ENCODE measurements at regions not wholly inside any gene's neighbourhood (a gene's known extent, or its start where the extent isn't known, plus 50 kb on each side); places are given as distances from the start of the nearest gene placed in this dataset.

- Mint-ChIP-seq H3K4me1 (no peaks in the 10 kb centered on the region), H3K9me3 (no peaks in the 10 kb centered on the region), H3K36me3 (ENCODE audit: low read depth) (no peaks in the 10 kb centered on the region), H3K27ac (ENCODE audit: unreplicated experiment) (no peak overlapping the region), H3K4me3 (no peak overlapping the region), H3K27me3 (ENCODE audit: low read depth) (no peaks in the 10 kb centered on the region)
- DNase-seq (ENCODE audit: low read depth, low spot score), result no peak
- no peak for TF ChIP-seq CTCF (conservative IDR thresholded peaks at IDR 0.05)
Observed at GRCh38 chr12:71007020-71007419, 86.5 kb upstream of the PTPRR start.

GRCh38 chr12:71005166-71005565, 84.6 kb upstream of the PTPRR start:
- Mint-ChIP-seq H3K4me1 (no peaks in the 10 kb centered on the region), H3K36me3 (ENCODE audit: low read depth) (no peaks in the 10 kb centered on the region), H3K27me3 (ENCODE audit: low read depth) (no peaks in the 10 kb centered on the region), H3K4me3 (no peak overlapping the region), H3K27ac (ENCODE audit: unreplicated experiment) (no peak overlapping the region), H3K9me3 (no peaks in the 10 kb centered on the region)
- no peak for DNase-seq (ENCODE audit: low read depth, low spot score)
- TF ChIP-seq CTCF (conservative IDR thresholded peaks at IDR 0.05), result no peak

GRCh38 chr12:71004578-71004977, 84.0 kb upstream of the PTPRR start:
- Mint-ChIP-seq H3K27me3 (ENCODE audit: low read depth) (no peaks in the 10 kb centered on the region), H3K36me3 (ENCODE audit: low read depth) (no peaks in the 10 kb centered on the region), H3K4me1 (no peaks in the 10 kb centered on the region), H3K27ac (ENCODE audit: unreplicated experiment) (no peak overlapping the region), H3K4me3 (no peak overlapping the region), H3K9me3 (no peaks in the 10 kb centered on the region)
- DNase-seq (ENCODE audit: low read depth, low spot score), result no peak
- no peak for TF ChIP-seq CTCF (conservative IDR thresholded peaks at IDR 0.05)

- Mint-ChIP-seq H3K27me3 (ENCODE audit: low read depth) (no peaks in the 10 kb centered on the region), H3K4me3 (no peak overlapping the region), H3K4me1 (no peaks in the 10 kb centered on the region), H3K27ac (ENCODE audit: unreplicated experiment) (no peak overlapping the region), H3K9me3 (no peaks in the 10 kb centered on the region), H3K36me3 (ENCODE audit: low read depth) (no peaks in the 10 kb centered on the region)
- DNase-seq (ENCODE audit: low read depth, low spot score), result no peak
- TF ChIP-seq CTCF (conservative IDR thresholded peaks at IDR 0.05), result no peak
Observed at GRCh38 chr12:71000748-71001147, 80.2 kb upstream of the PTPRR start.

GRCh38 chr12:71000255-71000654, 79.7 kb upstream of the PTPRR start:
- Mint-ChIP-seq H3K27me3 (ENCODE audit: low read depth) (no peaks in the 10 kb centered on the region), H3K27ac (ENCODE audit: unreplicated experiment) (no peak overlapping the region), H3K4me1 (no peaks in the 10 kb centered on the region), H3K9me3 (peaks cover 1% of the 10 kb centered on the region), H3K4me3 (no peak overlapping the region), H3K36me3 (ENCODE audit: low read depth) (no peaks in the 10 kb centered on the region)
- TF ChIP-seq CTCF (conservative IDR thresholded peaks at IDR 0.05), result no peak
- no peak for DNase-seq (ENCODE audit: low read depth, low spot score)

GRCh38 chr12:70994217-70994788, 73.8 kb upstream of the PTPRR start:
- no peaks in the 10 kb centered on the region for H3K36me3 Mint-ChIP-seq (ENCODE audit: low read depth)
- H3K9me3 Mint-ChIP-seq, result peaks cover 5% of the 10 kb centered on the region
- no peaks in the 10 kb centered on the region for H3K4me1 Mint-ChIP-seq
- TF ChIP-seq CTCF (conservative IDR thresholded peaks at IDR 0.05), result no peak
- H3K27ac Mint-ChIP-seq (ENCODE audit: unreplicated experiment), result no peak overlapping the region
- no peaks in the 10 kb centered on the region for H3K27me3 Mint-ChIP-seq (ENCODE audit: low read depth)
- H3K4me3 Mint-ChIP-seq, result no peak overlapping the region
- no peak for DNase-seq (ENCODE audit: low read depth, low spot score)
